ENCODE measurements at regions not wholly inside any gene's neighbourhood (a gene's known extent, or its start where the extent isn't known, plus 50 kb on each side); places are given as distances from the start of the nearest gene placed in this dataset.
A peak's percentile ranks its signal among the peaks of the same experiment; 100 is the strongest.

GRCh38 chr2:12175323-12175722 is 428.9 kb downstream of the LPIN1 start:
- TF ChIP-seq GATA2 (IDR thresholded peaks at IDR 0.05; ENCODE audit: low read depth, low read length) (no peak), GATA3 (IDR thresholded peaks at IDR 0.05; ENCODE audit: low read depth, low read length) (no peak)

DNA sequence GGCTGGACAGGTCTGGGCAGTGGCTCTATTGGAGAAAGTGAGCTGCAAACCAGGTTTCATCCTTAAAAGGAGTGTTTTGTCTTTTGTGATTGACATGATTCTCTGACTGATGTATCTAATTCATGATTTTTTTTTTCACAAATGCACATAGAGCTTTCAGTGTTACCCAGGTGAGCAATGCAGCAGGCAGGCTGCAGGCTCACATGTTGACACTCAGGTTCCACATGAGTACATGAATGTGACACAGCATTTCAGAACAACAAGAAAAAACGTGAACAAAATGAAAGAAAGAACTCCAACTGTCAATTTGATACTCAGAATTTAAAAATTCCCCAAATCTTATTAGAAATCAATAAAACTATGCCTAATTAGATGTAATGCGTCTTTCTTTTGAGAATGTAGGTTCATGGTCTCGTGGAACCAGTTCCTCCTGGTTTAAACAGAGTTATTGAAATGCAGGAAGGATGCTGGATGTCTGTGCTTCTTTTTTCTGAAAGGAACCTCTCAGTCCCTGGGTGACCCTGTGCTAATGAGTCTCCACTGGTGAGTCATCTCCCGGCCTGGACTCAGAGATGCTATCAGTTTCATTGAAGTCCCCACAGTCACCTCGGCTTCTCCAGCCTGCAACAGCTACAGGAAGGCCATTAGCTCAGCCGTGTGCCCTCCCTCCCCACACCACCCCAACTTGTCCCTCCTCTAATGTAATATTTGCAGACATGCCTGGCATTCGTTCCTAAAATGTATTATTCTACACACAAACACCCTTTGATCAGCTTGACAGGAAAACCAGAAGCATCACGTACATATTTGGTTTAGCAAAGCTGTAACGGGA is 430.4 kb downstream of the LPIN1 start:
- TF ChIP-seq GATA2 (IDR thresholded peaks at IDR 0.05; ENCODE audit: low read depth, low read length) (peak; percentile 94), GATA3 (IDR thresholded peaks at IDR 0.05; ENCODE audit: low read depth, low read length) (peak; percentile 76)

DNA sequence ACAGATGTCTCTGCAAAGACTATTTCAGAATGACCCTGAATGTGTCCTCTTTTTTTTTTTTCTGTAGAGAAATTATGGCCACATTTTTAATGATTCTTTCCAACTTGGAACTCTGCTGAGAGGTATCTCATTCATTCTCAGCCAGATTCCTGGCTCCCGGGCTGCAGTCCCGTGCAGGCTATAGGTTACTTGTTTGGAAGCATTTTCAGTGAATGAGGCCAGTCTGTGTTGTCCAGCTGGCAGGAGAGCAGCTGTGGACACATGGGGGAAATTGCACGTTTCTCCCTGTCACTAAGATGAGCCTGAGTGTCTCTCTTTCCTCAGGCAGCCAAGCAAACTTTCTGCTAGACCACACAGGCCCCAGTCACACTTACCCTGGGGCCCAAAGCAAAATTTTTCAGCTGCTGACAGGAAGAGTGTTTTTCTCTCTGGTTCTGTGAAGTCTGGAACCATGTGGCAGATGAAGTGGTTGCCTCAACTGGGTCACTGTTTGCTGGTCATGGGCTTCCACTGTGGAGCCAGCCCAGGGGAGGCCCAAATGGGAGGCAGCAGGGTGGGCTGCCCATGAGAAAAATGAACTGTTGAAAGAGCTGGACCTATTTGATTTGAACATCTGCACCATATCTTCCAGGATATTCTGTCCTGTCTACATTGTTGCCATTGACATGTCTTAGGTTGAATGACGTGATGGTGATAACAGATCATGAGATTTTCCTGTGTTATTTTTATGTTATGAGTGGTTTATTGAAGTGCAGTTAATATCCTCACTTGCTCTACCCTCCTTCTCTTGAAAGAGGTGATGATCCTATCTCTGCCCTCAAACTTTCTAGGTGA is 431.2 kb downstream of the LPIN1 start:
- TF ChIP-seq GATA2 (IDR thresholded peaks at IDR 0.05; ENCODE audit: low read depth, low read length) = no peak
- no peak for TF ChIP-seq GATA3 (IDR thresholded peaks at IDR 0.05; ENCODE audit: low read depth, low read length)

GRCh38 chr2:12178289-12179080 is 432.1 kb downstream of the LPIN1 start:
- 0 out of 2 replicates have a peak, but pooled peaks have one; percentile 8 for TF ChIP-seq GATA2 (IDR thresholded peaks at IDR 0.05; ENCODE audit: low read depth, low read length)
- TF ChIP-seq GATA3 (IDR thresholded peaks at IDR 0.05; ENCODE audit: low read depth, low read length) = no peak

DNA sequence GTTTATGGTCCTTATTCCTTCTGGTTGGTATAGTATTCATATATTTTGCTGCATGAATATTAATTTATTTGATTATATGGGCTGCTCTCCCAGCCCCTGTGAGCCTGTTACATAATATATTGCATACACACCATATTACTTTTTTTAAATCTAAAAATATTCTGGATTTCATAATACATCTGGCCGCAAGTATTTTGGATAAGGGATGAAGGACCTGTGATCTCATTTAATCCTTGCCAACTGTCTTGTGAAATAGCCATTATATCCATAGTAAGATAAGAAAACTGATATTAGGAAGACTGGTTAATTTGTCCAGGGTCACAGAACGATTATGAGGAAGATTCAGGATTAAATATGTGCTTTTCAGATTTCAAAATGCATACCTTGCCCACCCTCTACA is 433.6 kb downstream of the LPIN1 start:
- TF ChIP-seq GATA2 (IDR thresholded peaks at IDR 0.05; ENCODE audit: low read depth, low read length) (no peak), GATA3 (IDR thresholded peaks at IDR 0.05; ENCODE audit: low read depth, low read length) (no peak)

DNA sequence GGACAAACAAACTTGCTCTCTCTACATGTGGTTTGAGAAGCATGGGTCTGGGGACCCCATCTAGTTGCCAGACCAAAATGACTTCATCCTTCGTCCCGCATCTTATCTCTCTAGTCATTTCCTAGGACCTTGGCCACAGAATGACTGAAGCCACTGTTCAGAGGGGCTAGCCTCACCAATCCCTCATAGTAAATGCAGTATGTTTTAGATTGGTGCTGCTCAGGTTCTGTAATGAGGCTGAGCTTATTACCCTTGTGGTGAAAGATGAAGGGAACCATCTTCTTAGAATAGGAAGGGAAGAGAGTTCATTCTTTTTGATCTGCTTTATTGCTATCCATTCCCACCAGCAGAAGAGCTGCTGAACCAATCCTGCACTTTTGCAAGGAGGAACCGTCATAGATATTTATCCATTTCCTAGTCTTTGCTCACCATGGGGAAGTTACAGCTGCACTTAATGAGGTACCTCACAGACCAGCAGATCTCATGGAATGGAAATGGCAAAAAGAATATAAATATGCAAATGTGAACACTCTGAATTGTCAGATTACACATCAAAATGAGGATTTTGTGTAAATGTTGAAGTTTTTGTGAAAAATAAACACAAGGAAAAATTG is 436.7 kb downstream of the LPIN1 start:
- TF ChIP-seq GATA3 (IDR thresholded peaks at IDR 0.05; ENCODE audit: low read depth, low read length) = no peak
- no peak for TF ChIP-seq GATA2 (IDR thresholded peaks at IDR 0.05; ENCODE audit: low read depth, low read length)

GRCh38 chr2:12192762-12193161 is 446.3 kb downstream of the LPIN1 start:
- TF ChIP-seq GATA2 (IDR thresholded peaks at IDR 0.05; ENCODE audit: low read depth, low read length) (no peak), GATA3 (IDR thresholded peaks at IDR 0.05; ENCODE audit: low read depth, low read length) (no peak)

DNA sequence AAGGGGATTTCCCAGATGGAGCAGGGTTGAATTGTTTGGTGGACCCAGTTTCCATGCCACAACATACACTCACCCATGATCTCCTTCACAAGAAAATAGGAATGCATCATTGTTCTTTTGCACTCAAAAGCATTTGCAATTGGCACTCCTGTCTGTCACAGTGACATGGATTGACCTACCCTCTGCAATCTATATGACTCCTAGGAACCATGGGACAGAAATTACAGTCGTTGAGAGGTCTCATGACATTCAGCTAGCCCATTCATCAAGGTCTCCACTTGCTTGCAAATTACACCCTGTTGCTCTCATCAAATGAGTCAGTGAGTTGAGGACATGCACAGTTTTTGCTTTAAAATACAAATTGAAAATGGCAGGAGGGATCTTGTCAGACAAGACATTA is 448.5 kb downstream of the LPIN1 start:
- TF ChIP-seq GATA2 (IDR thresholded peaks at IDR 0.05; ENCODE audit: low read depth, low read length) (no peak), GATA3 (IDR thresholded peaks at IDR 0.05; ENCODE audit: low read depth, low read length) (no peak)

DNA sequence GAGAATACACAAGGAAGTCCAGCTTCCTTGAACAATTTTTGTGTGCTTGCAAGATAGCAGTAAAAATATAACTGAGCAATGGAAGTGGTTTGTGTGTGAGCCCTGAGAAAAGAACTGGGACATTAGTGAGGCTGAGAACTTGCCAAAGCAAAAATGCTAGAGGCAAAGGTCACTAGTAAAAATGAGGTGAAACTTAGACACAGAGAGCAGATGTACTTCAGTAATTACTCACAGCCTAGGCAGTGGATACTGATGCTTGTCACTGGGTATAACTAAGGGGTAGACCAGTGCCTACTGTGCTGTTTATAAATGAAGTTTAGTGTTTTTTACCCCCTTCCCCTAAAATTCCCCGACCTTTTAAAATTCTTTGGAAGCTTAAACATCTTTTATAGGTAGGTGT is 450.1 kb downstream of the LPIN1 start:
- TF ChIP-seq GATA3 (IDR thresholded peaks at IDR 0.05; ENCODE audit: low read depth, low read length) = no peak
- no peak for TF ChIP-seq GATA2 (IDR thresholded peaks at IDR 0.05; ENCODE audit: low read depth, low read length)

DNA sequence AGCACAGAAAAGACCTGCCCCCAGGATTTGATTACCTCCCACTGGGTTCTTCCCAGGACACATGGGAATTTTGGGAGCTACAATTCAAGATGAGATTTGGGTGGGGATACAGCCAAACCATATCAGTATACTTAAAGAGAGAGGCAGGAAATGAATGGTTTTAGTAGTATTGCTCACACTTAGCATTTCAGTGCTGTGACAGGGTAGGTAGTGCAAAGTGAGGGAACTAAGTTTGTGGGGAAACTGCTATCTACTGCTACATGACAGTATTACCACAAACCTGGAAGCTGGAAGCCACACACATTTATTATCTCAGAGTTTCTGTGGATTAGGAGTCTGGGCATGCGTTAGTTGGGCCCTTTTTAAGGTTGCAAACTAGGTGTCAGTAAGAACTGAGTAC is 450.7 kb downstream of the LPIN1 start:
- TF ChIP-seq GATA2 (IDR thresholded peaks at IDR 0.05; ENCODE audit: low read depth, low read length) (no peak), GATA3 (IDR thresholded peaks at IDR 0.05; ENCODE audit: low read depth, low read length) (no peak)

DNA sequence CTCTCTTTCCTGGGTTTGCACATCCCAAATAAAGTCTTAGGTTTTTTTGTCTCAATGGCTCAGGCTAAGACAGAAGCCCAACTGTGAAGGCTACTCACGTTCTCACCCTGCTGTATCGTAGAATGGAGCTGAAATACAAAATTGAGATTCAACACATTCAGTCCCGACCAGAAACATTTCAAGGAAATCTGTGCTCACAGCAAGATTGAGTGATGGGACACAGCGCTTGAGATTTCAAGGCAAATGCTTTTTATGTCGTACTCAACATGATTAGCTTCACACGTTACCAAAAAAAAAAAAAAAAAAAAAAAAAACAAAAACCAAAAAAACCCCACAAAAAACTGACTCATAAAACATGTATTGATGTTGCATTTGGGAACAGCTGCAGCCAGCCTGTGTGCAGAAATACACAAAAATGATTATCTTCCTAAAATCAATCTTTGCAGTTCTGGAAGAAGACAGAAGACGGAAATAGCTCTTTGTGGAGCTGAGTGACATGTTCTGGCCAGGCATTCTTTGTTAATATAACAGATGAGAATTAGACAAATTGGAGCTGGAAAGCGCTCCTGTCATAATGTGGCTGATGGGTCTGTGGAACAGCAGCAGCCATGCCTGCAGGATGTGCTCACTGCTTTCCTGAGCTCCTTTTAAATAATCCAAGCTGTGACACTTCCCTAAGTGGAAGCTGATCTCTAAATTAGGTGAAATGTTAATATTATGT is 453.2 kb downstream of the LPIN1 start:
- TF ChIP-seq GATA3 (IDR thresholded peaks at IDR 0.05; ENCODE audit: low read depth, low read length) (no peak), GATA2 (IDR thresholded peaks at IDR 0.05; ENCODE audit: low read depth, low read length) (no peak)

- no peak for TF ChIP-seq GATA3 (IDR thresholded peaks at IDR 0.05; ENCODE audit: low read depth, low read length)
- TF ChIP-seq GATA2 (IDR thresholded peaks at IDR 0.05; ENCODE audit: low read depth, low read length) = no peak
These were observed 454.9 kb downstream of the LPIN1 start for GRCh38 chr2:12201369-12201768.

Measured in SH-SY5Y (cell line).